HG03457 (cell line): ENCODE measurements at regions not wholly inside any gene's neighbourhood (a gene's known extent, or its start where the extent isn't known, plus 50 kb on each side); places are given as distances from the start of the nearest gene placed in this dataset.
"Not testable (repeated sequence)": the region's sequence is repeated elsewhere in the genome, so short reads cannot be mapped to it uniquely, and the experiment has no call there.

ENCODE experiments used
- ATAC-seq: cut with Tn5 transposase; IDR thresholded peaks from one replicate; pipeline ENCODE4 v1.9.1; 2021; ENCODE audit warnings: moderate number of reproducible peaks; ENCODE audit not compliant: unreplicated experiment

DNA sequence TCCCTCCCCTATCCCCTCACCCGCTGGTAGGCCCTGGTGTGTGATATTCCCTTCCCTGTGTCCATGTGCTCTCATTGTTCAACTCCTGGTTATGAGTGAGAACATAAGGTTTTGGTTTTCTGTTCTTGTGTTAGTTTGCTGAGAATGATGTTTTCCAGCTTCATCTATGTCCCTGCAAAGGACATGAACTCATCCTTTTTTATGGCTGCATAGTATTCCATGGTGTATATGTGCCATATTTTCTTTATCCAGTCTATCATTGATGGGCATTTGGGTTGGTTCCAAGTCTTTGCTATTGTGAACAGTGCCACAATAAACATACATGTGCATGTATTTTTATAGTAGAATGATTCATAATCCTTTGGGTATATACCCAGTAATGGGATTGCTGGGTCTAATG lies 217.8 kb downstream of the TLE3 start:
- ATAC-seq: not testable (repeated sequence)

- ATAC-seq: no peak
Observed at GRCh38 chr15:69880571-69881301, 217.0 kb downstream of the TLE3 start.

- no peak for ATAC-seq
Observed at GRCh38 chr15:69881302-69881670, 216.4 kb downstream of the TLE3 start.

GRCh38 chr15:69881766-69882165 lies 216.0 kb downstream of the TLE3 start:
- ATAC-seq: no peak

DNA sequence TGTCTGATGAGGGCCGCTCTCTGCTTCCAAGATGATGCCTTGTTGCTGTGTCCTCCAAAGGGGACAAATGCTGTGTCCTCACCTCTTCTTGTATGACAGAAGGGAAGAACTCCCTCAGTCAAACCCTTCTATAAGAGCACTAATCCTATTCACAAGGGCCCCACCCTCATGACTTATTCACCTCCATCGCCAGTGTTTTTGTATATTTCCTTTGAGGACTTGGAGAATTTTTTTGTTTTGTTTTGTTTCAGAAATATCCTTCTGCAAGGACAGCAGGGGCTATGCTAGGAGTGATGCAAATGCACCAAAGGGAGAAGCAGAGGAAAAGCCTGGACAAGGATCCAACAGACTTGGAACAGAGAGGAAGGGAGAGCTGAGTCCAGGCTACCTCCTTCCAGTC lies 214.4 kb downstream of the TLE3 start:
- no peak for ATAC-seq

GRCh38 chr15:69885173-69885955 lies 212.4 kb downstream of the TLE3 start:
- no peak for ATAC-seq

DNA sequence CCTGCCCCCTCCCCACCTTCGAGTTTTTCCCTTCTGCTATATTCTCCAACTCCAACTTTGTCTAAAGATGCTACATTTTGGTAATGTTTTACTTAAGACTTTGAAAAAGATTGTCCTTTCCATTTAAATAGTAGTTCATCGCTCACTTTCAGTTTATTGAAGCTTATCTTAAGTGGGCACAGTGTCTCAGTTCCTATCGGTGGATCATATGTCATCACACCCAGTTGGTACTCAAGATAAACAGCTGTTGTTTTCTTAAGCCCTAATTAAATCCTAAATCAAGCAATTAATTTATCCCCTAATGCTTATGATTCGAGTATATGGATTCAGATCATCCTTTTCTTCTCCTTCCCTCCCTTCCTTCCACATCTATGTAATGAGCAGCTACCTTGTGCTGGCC lies 210.7 kb downstream of the TLE3 start:
- no peak for ATAC-seq

GRCh38 chr15:69887553-69887952 lies 210.2 kb downstream of the TLE3 start:
- ATAC-seq: no peak

DNA sequence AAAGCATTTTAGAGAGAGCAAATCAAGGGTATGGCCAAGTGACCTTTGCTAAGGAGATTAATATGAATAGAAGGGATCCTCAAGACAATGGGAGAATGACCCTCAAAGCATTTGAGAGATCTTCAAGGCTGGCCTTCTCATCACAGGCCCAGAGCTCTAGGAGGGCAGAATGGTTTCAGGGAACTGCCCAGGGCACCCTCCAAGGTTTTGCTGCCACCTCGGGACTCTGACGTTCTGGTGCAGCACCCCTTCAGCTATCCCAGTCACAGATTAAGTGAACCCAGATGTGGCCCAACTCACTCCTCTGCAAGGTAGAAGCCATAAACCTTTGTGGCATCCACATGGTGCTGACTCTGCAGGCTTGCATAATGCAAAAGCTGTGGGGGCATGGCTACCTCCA lies 209.3 kb downstream of the TLE3 start:
- ATAC-seq: no peak

DNA sequence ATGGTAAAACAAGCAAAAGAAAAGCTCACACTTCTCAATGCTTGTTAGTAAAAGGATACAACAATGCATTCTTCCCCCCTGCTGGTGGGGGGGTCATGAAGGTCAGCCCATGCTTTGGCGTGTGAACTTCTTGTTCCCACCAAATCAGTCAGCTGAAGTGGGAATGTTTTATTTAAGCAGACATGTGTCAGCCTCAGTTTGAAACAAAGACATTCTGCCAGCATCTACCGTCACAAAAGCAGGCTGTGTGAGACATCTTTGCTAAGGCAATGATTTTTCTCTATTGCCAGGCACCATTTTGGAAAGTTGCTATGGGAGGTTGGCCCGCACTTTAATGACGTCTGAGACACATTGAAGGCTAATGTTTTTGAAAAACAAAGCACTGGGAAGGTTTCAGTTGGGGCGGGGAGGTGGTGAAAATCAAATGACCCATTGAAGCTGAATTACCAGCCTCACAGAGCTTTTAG lies 206.6 kb downstream of the TLE3 start:
- no peak for ATAC-seq

- ATAC-seq: no peak
Observed at GRCh38 chr15:69891606-69892005, 206.1 kb downstream of the TLE3 start.

GRCh38 chr15:69892351-69892750 lies 205.4 kb downstream of the TLE3 start:
- no peak for ATAC-seq

DNA sequence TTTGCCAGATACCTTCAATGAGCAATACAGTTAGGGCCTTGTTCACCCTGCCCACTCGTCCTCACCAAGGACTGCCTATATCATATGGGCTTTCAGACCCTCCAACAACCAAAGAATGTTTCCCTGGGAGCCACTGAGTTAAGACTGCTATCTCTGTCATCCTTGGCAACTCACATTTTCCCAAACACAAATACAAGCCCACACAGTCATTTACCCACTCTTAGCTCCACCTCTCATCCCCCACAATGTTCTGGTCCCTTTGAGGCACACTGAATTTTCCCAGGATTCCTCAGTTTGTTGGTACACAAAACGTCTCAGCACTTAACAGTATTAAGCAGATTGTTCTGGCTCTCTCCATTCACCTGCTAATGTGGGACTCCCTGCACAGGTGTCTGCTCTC lies 204.6 kb downstream of the TLE3 start:
- ATAC-seq: no peak

GRCh38 chr15:69893863-69894262 lies 203.9 kb downstream of the TLE3 start:
- no peak for ATAC-seq

- no peak for ATAC-seq
Observed at GRCh38 chr15:69895202-69895601, 202.5 kb downstream of the TLE3 start.

- ATAC-seq: no peak
Observed at GRCh38 chr15:69896606-69897005, 201.1 kb downstream of the TLE3 start.

GRCh38 chr15:69897061-69897460 lies 200.7 kb downstream of the TLE3 start:
- ATAC-seq: no peak

DNA sequence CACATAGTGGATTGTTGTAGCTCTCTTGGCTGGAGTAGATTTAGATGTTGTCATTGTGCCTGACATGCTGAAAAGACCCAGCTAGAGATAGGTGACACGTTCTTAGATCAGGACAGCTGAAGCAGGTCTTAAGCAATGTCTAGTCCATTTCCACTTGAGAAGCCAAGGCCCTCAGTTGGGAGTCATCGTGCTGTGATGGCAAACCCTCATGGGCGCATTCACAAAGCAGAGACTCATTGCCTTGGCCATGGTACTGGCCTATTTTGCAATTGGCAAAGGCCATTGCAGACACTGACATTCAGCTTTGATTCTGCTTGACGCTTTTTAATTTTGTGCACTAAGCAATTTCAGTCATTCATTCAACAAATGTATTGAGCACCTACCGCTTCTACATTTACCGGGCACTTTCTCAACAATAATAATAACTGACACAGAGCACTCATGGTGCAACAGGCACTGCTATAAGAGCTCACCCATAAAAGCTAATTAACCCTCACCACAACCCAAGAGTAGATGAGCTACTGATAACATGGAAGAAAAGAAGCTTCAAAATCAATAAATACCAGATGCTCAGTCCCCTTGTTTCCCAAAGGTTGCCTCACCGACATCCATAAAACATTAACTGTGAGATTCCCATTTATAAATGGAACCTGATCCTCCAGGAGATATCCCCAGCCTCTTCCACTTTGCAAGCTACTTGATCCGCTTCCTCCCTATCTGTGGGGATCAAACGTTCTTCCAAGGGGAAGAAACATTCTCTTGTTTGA lies 200.1 kb downstream of the TLE3 start:
- no peak for ATAC-seq

- no peak for ATAC-seq
Observed at GRCh38 chr15:69898243-69898642, 199.5 kb downstream of the TLE3 start.

DNA sequence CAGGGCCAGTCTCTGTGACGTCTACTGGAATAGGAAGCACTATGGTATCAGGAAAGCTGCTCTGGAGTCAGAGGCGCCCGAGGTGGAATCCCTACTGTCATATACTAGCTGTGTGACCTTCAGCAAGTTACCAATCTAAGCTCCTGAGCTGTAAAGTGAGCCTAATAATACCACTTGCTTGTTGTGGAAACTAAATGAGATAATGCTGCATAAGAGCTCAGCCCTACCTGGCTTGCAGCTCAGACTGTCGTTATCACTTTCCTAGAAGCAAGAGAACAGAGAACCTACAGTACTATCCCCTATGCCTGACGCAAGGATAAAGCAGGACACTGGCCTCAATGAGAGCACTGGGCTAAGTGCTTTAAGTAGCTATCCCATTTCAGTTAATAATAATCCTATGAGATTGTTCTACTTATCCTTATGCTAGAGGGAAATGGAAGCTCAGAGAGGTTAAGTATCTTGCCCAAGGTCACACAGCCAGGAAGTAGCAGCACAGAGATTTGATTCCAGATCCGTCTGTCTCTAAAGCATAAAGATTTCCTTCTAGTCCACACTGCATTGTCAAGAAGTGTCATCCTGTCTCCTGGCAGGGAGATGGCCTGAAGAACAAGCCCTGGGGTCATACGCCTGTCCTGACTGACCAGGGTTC lies 195.2 kb downstream of the TLE3 start:
- no peak for ATAC-seq
